WTC11 (cell line): ENCODE measurements at regions not wholly inside any gene's neighbourhood (a gene's known extent, or its start where the extent isn't known, plus 50 kb on each side); places are given as distances from the start of the nearest gene placed in this dataset.

ENCODE experiments used
- ATAC-seq: fragments of 200-7000 bp; cut with Tn5 transposase; 2 replicates; pipeline ENCODE4 v1.10.0; 2021; ENCODE audit warnings: mild to moderate bottlenecking, moderate library complexity
- CTCF ChIA-PET: fragments of 300-600 bp; sonication (Branson Sonifier 250); formaldehyde crosslinking; loops from one replicate; lab custom pipeline; 2021; ENCODE audit warnings: antibody characterized with exemption; lab: Charles Lee
- POLR2A ChIA-PET: fragments of 350-600 bp; sonication (Branson Sonifier 250); formaldehyde crosslinking; loops from one replicate; lab custom pipeline; 2021; ENCODE audit warnings: antibody characterized with exemption; lab: Charles Lee
- DNase-seq: peaks from one replicate; pipeline ENCODE4 v3.0.0; 2021; ENCODE audit warnings: low spot score
- H3K27ac Mint-ChIP-seq: 2 replicates; pipeline ENCODE4 v1.8.0; 2021; ENCODE audit warnings: mixed read lengths
- H3K27me3 Mint-ChIP-seq: 2 replicates; pipeline ENCODE4 v1.8.0; 2021; ENCODE audit warnings: low read depth, mild to moderate bottlenecking, moderate library complexity, mixed read lengths
- H3K36me3 Mint-ChIP-seq: 2 replicates; pipeline ENCODE4 v1.8.0; 2021; ENCODE audit warnings: mixed read lengths
- H3K4me1 Mint-ChIP-seq: 2 replicates; pipeline ENCODE4 v1.8.0; 2022; ENCODE audit warnings: mixed read lengths
- H3K4me3 Mint-ChIP-seq: 2 replicates; pipeline ENCODE4 v1.8.0; 2021; ENCODE audit warnings: mild to moderate bottlenecking, moderate library complexity, mixed read lengths
- H3K9me3 Mint-ChIP-seq: 2 replicates; pipeline ENCODE4 v1.8.0; 2021; ENCODE audit warnings: mixed read lengths
- CREM ChIP-seq: sonication (generic); formaldehyde crosslinking; IDR thresholded peaks from 2 replicates; pipeline ENCODE4 v1.8.1; 2022; ENCODE audit warnings: mild to moderate bottlenecking, missing genetic modification reagents, moderate library complexity
- FOXK1 ChIP-seq: sonication (generic); formaldehyde crosslinking; IDR thresholded peaks from 2 replicates; pipeline ENCODE4 v1.8.0; 2022; ENCODE audit warnings: mild to moderate bottlenecking, moderate library complexity, missing genetic modification reagents
- GABPB1 ChIP-seq: sonication (generic); formaldehyde crosslinking; IDR thresholded peaks from 2 replicates; pipeline ENCODE4 v1.8.1; 2023; ENCODE audit warnings: mild to moderate bottlenecking, missing genetic modification reagents
- GRHL2 ChIP-seq: fragments of 250-450 bp; sonication (Bioruptor Pico); IDR thresholded peaks from 2 replicates; pipeline ENCODE4 v1.8.0; 2022; ENCODE audit warnings: mild to moderate bottlenecking, moderate library complexity; ENCODE audit not compliant: insufficient replicate concordance, severe bottlenecking
- GTF2I ChIP-seq: fragments of 250-450 bp; sonication (Bioruptor Pico); conservative IDR thresholded peaks from 2 replicates; pipeline ENCODE4 v1.4.0; 2021; ENCODE audit warnings: mild to moderate bottlenecking
- HMGA2 ChIP-seq: fragments of 250-450 bp; sonication (Bioruptor Pico); IDR thresholded peaks from 2 replicates; pipeline ENCODE4 v1.4.0; 2021; ENCODE audit warnings: mild to moderate bottlenecking, moderate library complexity
- NR1H2 ChIP-seq: sonication (generic); formaldehyde crosslinking; IDR thresholded peaks from 2 replicates; pipeline ENCODE4 v1.9.0; 2021; ENCODE audit warnings: mild to moderate bottlenecking, moderate library complexity, missing genetic modification reagents
- NR3C1 ChIP-seq: sonication (generic); formaldehyde crosslinking; conservative IDR thresholded peaks from 2 replicates; pipeline ENCODE4 v1.8.1; 2023; ENCODE audit warnings: low read depth, mild to moderate bottlenecking, missing genetic modification reagents
- RELA ChIP-seq: sonication (generic); formaldehyde crosslinking; IDR thresholded peaks from 2 replicates; pipeline ENCODE4 v1.8.1; 2022; ENCODE audit warnings: missing genetic modification reagents, mild to moderate bottlenecking, borderline replicate concordance
- SMAD3 ChIP-seq: sonication (generic); formaldehyde crosslinking; IDR thresholded peaks from 2 replicates; pipeline ENCODE4 v1.8.0; 2022; ENCODE audit warnings: missing genetic modification reagents, mild to moderate bottlenecking, borderline replicate concordance
- SMAD4 ChIP-seq: sonication (generic); formaldehyde crosslinking; IDR thresholded peaks from 2 replicates; pipeline ENCODE4 v1.8.0; 2022; ENCODE audit warnings: mild to moderate bottlenecking, missing genetic modification reagents
- SP1 ChIP-seq: sonication (generic); formaldehyde crosslinking; conservative IDR thresholded peaks from 2 replicates; pipeline ENCODE4 v1.8.1; 2022; ENCODE audit warnings: missing genetic modification reagents
- TEAD1 ChIP-seq: sonication (generic); formaldehyde crosslinking; IDR thresholded peaks from 2 replicates; pipeline ENCODE4 v1.8.0; 2022; ENCODE audit warnings: mild to moderate bottlenecking, missing genetic modification reagents
- TP53 ChIP-seq: sonication (generic); formaldehyde crosslinking; IDR thresholded peaks from 2 replicates; pipeline ENCODE4 v1.8.1; 2023; ENCODE audit warnings: mild to moderate bottlenecking, missing genetic modification reagents
- TF ChIP-seq, protein P1 (sequence below): sonication (generic); formaldehyde crosslinking; IDR thresholded peaks from 2 replicates; pipeline ENCODE4 v1.8.1; 2022; ENCODE audit warnings: missing genetic modification reagents, borderline replicate concordance
- TF ChIP-seq, protein P2 (sequence below): sonication (generic); formaldehyde crosslinking; IDR thresholded peaks from 2 replicates; pipeline ENCODE4 v1.8.1; 2022; ENCODE audit warnings: mild to moderate bottlenecking, missing genetic modification reagents, moderate library complexity, borderline replicate concordance
- TF ChIP-seq, protein P3 (sequence below): sonication (generic); formaldehyde crosslinking; IDR thresholded peaks from 2 replicates; pipeline ENCODE4 v1.8.1; 2023; ENCODE audit warnings: mild to moderate bottlenecking, missing genetic modification reagents
- TF ChIP-seq, protein P4 (sequence below): fragments of 250-450 bp; sonication (Bioruptor Pico); IDR thresholded peaks from 2 replicates; pipeline ENCODE4 v2.1.2; 2022; ENCODE audit warnings: mild to moderate bottlenecking, moderate library complexity
- TF ChIP-seq, protein P5 (sequence below): fragments of 250-450 bp; sonication (Bioruptor Pico); IDR thresholded peaks from 2 replicates; pipeline ENCODE4 v1.8.0; 2021; ENCODE audit warnings: mild to moderate bottlenecking
- TF ChIP-seq, protein P6 (sequence below): fragments of 250-450 bp; sonication (Bioruptor Pico); IDR thresholded peaks from 2 replicates; pipeline ENCODE4 v1.9.0; 2021; ENCODE audit warnings: moderate library complexity, mild to moderate bottlenecking, inconsistent platforms, borderline replicate concordance
- TF ChIP-seq, protein P7 (sequence below): sonication (generic); formaldehyde crosslinking; IDR thresholded peaks from 2 replicates; pipeline ENCODE4 v1.8.1; 2022; ENCODE audit warnings: low read depth, missing genetic modification reagents, borderline replicate concordance

DNA sequence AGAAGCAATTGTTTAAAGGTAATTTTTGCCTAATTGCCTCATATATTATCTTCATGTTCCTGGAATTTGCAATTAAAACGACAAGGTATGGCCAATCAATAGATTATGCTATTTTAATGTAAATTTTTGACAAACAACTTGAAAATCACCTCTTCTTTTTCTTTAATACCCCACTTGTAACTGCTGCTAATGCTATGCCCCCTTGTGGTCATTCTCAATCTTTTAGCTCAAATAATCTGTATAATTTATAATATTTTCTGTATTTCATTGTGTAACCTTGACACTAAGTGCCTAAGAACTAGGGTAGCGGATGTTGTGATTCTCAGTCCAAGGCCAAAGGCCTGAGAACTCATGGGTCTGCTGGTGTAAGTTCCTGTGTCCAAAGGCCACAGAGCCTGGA, 831.7 kb upstream of the POU3F4 start:
- TF ChIP-seq, protein P1, sequence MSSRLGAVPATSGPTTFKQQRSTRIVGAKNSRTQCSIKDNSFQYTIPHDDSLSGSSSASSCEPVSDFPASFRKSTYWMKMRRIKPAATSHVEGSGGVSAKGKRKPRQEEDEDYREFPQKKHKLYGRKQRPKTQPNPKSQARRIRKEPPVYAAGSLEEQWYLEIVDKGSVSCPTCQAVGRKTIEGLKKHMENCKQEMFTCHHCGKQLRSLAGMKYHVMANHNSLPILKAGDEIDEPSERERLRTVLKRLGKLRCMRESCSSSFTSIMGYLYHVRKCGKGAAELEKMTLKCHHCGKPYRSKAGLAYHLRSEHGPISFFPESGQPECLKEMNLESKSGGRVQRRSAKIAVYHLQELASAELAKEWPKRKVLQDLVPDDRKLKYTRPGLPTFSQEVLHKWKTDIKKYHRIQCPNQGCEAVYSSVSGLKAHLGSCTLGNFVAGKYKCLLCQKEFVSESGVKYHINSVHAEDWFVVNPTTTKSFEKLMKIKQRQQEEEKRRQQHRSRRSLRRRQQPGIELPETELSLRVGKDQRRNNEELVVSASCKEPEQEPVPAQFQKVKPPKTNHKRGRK = no peak
- TF ChIP-seq CREM (no peak), HMGA2 (no peak), SMAD3 (CRISPR knock-in tag) (no peak), NR3C1 (CRISPR knock-in tag) (no peak), SP1 (no peak), TEAD1 (CRISPR knock-in tag) (no peak)
- TF ChIP-seq, protein P2, sequence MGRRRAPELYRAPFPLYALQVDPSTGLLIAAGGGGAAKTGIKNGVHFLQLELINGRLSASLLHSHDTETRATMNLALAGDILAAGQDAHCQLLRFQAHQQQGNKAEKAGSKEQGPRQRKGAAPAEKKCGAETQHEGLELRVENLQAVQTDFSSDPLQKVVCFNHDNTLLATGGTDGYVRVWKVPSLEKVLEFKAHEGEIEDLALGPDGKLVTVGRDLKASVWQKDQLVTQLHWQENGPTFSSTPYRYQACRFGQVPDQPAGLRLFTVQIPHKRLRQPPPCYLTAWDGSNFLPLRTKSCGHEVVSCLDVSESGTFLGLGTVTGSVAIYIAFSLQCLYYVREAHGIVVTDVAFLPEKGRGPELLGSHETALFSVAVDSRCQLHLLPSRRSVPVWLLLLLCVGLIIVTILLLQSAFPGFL (CRISPR knock-in tag) = no peak
- TF ChIP-seq, protein P3, sequence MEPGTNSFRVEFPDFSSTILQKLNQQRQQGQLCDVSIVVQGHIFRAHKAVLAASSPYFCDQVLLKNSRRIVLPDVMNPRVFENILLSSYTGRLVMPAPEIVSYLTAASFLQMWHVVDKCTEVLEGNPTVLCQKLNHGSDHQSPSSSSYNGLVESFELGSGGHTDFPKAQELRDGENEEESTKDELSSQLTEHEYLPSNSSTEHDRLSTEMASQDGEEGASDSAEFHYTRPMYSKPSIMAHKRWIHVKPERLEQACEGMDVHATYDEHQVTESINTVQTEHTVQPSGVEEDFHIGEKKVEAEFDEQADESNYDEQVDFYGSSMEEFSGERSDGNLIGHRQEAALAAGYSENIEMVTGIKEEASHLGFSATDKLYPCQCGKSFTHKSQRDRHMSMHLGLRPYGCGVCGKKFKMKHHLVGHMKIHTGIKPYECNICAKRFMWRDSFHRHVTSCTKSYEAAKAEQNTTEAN (CRISPR knock-in tag) = no peak
- TF ChIP-seq, protein P4, sequence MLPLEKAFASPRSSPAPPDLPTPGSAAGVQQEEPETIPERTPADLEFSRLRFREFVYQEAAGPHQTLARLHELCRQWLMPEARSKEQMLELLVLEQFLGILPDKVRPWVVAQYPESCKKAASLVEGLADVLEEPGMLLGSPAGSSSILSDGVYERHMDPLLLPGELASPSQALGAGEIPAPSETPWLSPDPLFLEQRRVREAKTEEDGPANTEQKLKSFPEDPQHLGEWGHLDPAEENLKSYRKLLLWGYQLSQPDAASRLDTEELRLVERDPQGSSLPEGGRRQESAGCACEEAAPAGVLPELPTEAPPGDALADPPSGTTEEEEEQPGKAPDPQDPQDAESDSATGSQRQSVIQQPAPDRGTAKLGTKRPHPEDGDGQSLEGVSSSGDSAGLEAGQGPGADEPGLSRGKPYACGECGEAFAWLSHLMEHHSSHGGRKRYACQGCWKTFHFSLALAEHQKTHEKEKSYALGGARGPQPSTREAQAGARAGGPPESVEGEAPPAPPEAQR (CRISPR knock-in tag) = no peak
- no peaks in the 10 kb centered on the region for H3K27me3 Mint-ChIP-seq
- CTCF ChIA-PET = interaction anchor here (0.7 to 1.2 kb wide), 6 partner anchors 18 to 458 kb away, joined by 3 to 14 read pairs (median 3); no protein-coding TSS in a partner anchor
- H3K36me3 Mint-ChIP-seq = peaks cover 4% of the 10 kb centered on the region
- no peaks in the 10 kb centered on the region for H3K4me1 Mint-ChIP-seq
- H3K27ac Mint-ChIP-seq = no peak overlapping the region
- peaks cover 6% of the 10 kb centered on the region; the same call in 1 of the 2 replicates for H3K9me3 Mint-ChIP-seq
- H3K4me3 Mint-ChIP-seq = no peak overlapping the region
- DNase-seq (no peak), ATAC-seq (no peak)
- POLR2A ChIA-PET = no interaction called here

DNA sequence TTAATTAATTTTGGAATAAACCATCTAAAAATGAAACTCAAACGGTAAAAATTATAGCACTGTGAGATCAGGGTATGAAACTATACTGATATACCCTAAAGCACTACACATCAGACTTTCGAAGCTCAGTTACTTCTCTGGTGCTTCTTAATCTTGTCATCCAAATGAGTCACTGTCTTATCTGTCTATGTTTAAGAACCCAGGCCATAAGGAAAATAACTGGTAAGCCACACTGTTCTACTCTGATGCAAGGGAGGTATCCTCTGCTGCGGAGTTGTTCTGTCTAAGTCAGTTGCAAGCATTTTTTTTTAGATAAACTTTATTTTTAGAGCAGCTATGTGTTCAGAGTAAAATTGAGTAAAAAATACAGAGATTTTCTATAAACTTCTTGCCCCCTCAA, 830.8 kb upstream of the POU3F4 start:
- Mint-ChIP-seq H3K9me3 (peaks cover 6% of the 10 kb centered on the region; the same call in 1 of the 2 replicates), H3K36me3 (peaks cover 4% of the 10 kb centered on the region), H3K27me3 (no peaks in the 10 kb centered on the region), H3K27ac (no peak overlapping the region), H3K4me1 (no peaks in the 10 kb centered on the region), H3K4me3 (no peak overlapping the region)
- TF ChIP-seq GABPB1 (CRISPR knock-in tag) = no peak
- no peak for TF ChIP-seq FOXK1 (CRISPR knock-in tag)
- TF ChIP-seq, protein P5, sequence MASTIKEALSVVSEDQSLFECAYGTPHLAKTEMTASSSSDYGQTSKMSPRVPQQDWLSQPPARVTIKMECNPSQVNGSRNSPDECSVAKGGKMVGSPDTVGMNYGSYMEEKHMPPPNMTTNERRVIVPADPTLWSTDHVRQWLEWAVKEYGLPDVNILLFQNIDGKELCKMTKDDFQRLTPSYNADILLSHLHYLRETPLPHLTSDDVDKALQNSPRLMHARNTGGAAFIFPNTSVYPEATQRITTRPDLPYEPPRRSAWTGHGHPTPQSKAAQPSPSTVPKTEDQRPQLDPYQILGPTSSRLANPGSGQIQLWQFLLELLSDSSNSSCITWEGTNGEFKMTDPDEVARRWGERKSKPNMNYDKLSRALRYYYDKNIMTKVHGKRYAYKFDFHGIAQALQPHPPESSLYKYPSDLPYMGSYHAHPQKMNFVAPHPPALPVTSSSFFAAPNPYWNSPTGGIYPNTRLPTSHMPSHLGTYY (CRISPR knock-in tag) = no peak
- TF ChIP-seq TP53 (CRISPR knock-in tag) = no peak
- TF ChIP-seq, protein P6, sequence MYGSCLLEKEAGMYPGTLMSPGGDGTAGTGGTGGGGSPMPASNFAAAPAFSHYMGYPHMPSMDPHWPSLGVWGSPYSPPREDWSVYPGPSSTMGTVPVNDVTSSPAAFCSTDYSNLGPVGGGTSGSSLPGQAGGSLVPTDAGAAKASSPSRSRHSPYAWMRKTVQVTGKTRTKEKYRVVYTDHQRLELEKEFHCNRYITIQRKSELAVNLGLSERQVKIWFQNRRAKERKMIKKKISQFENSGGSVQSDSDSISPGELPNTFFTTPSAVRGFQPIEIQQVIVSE (CRISPR knock-in tag) = no peak
- no peak for TF ChIP-seq RELA (CRISPR knock-in tag)
- TF ChIP-seq, protein P7, sequence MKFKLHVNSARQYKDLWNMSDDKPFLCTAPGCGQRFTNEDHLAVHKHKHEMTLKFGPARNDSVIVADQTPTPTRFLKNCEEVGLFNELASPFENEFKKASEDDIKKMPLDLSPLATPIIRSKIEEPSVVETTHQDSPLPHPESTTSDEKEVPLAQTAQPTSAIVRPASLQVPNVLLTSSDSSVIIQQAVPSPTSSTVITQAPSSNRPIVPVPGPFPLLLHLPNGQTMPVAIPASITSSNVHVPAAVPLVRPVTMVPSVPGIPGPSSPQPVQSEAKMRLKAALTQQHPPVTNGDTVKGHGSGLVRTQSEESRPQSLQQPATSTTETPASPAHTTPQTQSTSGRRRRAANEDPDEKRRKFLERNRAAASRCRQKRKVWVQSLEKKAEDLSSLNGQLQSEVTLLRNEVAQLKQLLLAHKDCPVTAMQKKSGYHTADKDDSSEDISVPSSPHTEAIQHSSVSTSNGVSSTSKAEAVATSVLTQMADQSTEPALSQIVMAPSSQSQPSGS (CRISPR knock-in tag) = no peak
- TF ChIP-seq GRHL2 = no peak
- no peak for TF ChIP-seq NR1H2
- TF ChIP-seq SMAD4 (CRISPR knock-in tag) = no peak
- no peak for TF ChIP-seq HMGA2
- TF ChIP-seq NR3C1 (CRISPR knock-in tag) = no peak
- TF ChIP-seq GTF2I = no peak
- ChIA-PET POLR2A (no interaction called here), CTCF (interaction anchor here (0.8 to 1.2 kb wide), 3 partner anchors 29 to 459 kb away, joined by 3 to 14 read pairs (median 6); no protein-coding TSS in a partner anchor)
- DNase-seq (no peak), ATAC-seq (no peak)
